ENCODE measurements at regions not wholly inside any gene's neighbourhood (a gene's known extent, or its start where the extent isn't known, plus 50 kb on each side); places are given as distances from the start of the nearest gene placed in this dataset.

GRCh38 chr3:124516333-124516732, 213.9 kb upstream of the UMPS start:
- H3K4me1 ChIP-seq (ENCODE audit: insufficient read depth, low read length, poor library complexity, severe bottlenecking) = no peaks in the 10 kb centered on the region
- no peaks in the 10 kb centered on the region for H3K27me3 ChIP-seq (ENCODE audit: insufficient read depth, low read length, poor library complexity, severe bottlenecking)
- H2AFZ ChIP-seq (ENCODE audit: low read length) = no peak overlapping the region
- no peaks in the 10 kb centered on the region for H3K9me3 ChIP-seq (ENCODE audit: insufficient read depth, low read depth, low read length)
- H3K36me3 ChIP-seq (ENCODE audit: insufficient read depth, low read length) = no peaks in the 10 kb centered on the region
- H4K20me1 ChIP-seq (ENCODE audit: insufficient read depth, low read length, poor library complexity, severe bottlenecking) = no peaks in the 10 kb centered on the region
- H3K79me2 ChIP-seq (ENCODE audit: insufficient read depth, low read length) = no peaks in the 10 kb centered on the region
- no peak overlapping the region for H3K9ac ChIP-seq (ENCODE audit: low read depth, low read length, poor library complexity, severe bottlenecking)
- H3K4me2 ChIP-seq (ENCODE audit: low read depth, low read length, poor library complexity, severe bottlenecking) = no peak overlapping the region
- TF ChIP-seq EZH2phosphoT487 (IDR thresholded peaks at IDR 0.05; ENCODE audit: borderline replicate concordance) (no peak), CTCF (conservative IDR thresholded peaks at IDR 0.05; ENCODE audit: low read length) (no peak)
- no peaks in the 10 kb centered on the region for H3K9me2 ChIP-seq (replicated peaks; ENCODE audit: low read depth, low read length)
- H3K4me3 ChIP-seq (ENCODE audit: low read length, poor library complexity, severe bottlenecking) = no peak overlapping the region
- no peaks in the 10 kb centered on the region for H3F3A ChIP-seq (ENCODE audit: low read depth)

- H3F3A ChIP-seq (ENCODE audit: low read depth) = no peaks in the 10 kb centered on the region
- no peaks in the 10 kb centered on the region for H3K79me2 ChIP-seq (ENCODE audit: insufficient read depth, low read length)
- H3K9me3 ChIP-seq (ENCODE audit: insufficient read depth, low read depth, low read length) = no peaks in the 10 kb centered on the region
- H3K4me3 ChIP-seq (ENCODE audit: low read length, poor library complexity, severe bottlenecking) = no peak overlapping the region
- TF ChIP-seq EZH2phosphoT487 (IDR thresholded peaks at IDR 0.05; ENCODE audit: borderline replicate concordance) = no peak
- no peak for TF ChIP-seq CTCF (conservative IDR thresholded peaks at IDR 0.05; ENCODE audit: low read length)
- no peaks in the 10 kb centered on the region for H4K20me1 ChIP-seq (ENCODE audit: insufficient read depth, low read length, poor library complexity, severe bottlenecking)
- H3K4me1 ChIP-seq (ENCODE audit: insufficient read depth, low read length, poor library complexity, severe bottlenecking) = no peaks in the 10 kb centered on the region
- no peak overlapping the region for H3K4me2 ChIP-seq (ENCODE audit: low read depth, low read length, poor library complexity, severe bottlenecking)
- no peaks in the 10 kb centered on the region for H3K27me3 ChIP-seq (ENCODE audit: insufficient read depth, low read length, poor library complexity, severe bottlenecking)
- no peak overlapping the region for H3K9ac ChIP-seq (ENCODE audit: low read depth, low read length, poor library complexity, severe bottlenecking)
- no peak overlapping the region for H2AFZ ChIP-seq (ENCODE audit: low read length)
- H3K36me3 ChIP-seq (ENCODE audit: insufficient read depth, low read length) = no peaks in the 10 kb centered on the region
- no peaks in the 10 kb centered on the region for H3K9me2 ChIP-seq (replicated peaks; ENCODE audit: low read depth, low read length)
These were observed 212.9 kb upstream of the UMPS start for GRCh38 chr3:124517306-124517705.

- Histone ChIP-seq H3K36me3 (ENCODE audit: insufficient read depth, low read length) (no peaks in the 10 kb centered on the region), H2AFZ (ENCODE audit: low read length) (no peak overlapping the region), H3K4me2 (ENCODE audit: low read depth, low read length, poor library complexity, severe bottlenecking) (no peak overlapping the region), H3K27me3 (ENCODE audit: insufficient read depth, low read length, poor library complexity, severe bottlenecking) (no peaks in the 10 kb centered on the region), H4K20me1 (ENCODE audit: insufficient read depth, low read length, poor library complexity, severe bottlenecking) (no peaks in the 10 kb centered on the region), H3F3A (ENCODE audit: low read depth) (no peaks in the 10 kb centered on the region), H3K9ac (ENCODE audit: low read depth, low read length, poor library complexity, severe bottlenecking) (no peak overlapping the region), H3K4me3 (ENCODE audit: low read length, poor library complexity, severe bottlenecking) (no peak overlapping the region), H3K79me2 (ENCODE audit: insufficient read depth, low read length) (no peaks in the 10 kb centered on the region), H3K9me3 (ENCODE audit: insufficient read depth, low read depth, low read length) (no peaks in the 10 kb centered on the region), H3K9me2 (replicated peaks; ENCODE audit: low read depth, low read length) (no peaks in the 10 kb centered on the region), H3K4me1 (ENCODE audit: insufficient read depth, low read length, poor library complexity, severe bottlenecking) (no peaks in the 10 kb centered on the region)
- no peak for TF ChIP-seq CTCF (conservative IDR thresholded peaks at IDR 0.05; ENCODE audit: low read length)
- TF ChIP-seq EZH2phosphoT487 (IDR thresholded peaks at IDR 0.05; ENCODE audit: borderline replicate concordance) = no peak
These were observed 211.9 kb upstream of the UMPS start for GRCh38 chr3:124518350-124518749.

All from Loucy (cell line).